Natural killer cell (primary cell): ENCODE measurements at regions not wholly inside any gene's neighbourhood (a gene's known extent, or its start where the extent isn't known, plus 50 kb on each side); places are given as distances from the start of the nearest gene placed in this dataset.

Experiments used
- ATAC-seq, 3 donors: fragments of 150-1000 bp in 2 of 3; fragments of 200-7000 bp in 1 of 3; cut with Tn5 transposase; 1 replicate in 1 of 3; 2 replicates in 2 of 3; pipeline ENCODE4 v1.10.0; 2021; ENCODE audit warnings: mild to moderate bottlenecking in 2 of 3, moderate library complexity in 2 of 3
- DNase-seq, 2 donors: peaks; one replicate each; pipeline versions ENCODE4 v3.0.0 to v3.0.0-alpha.2; 2013 to 2021; ENCODE audit warnings: mixed read lengths in 1 of 2
- H3K27ac ChIP-seq: one replicate; pipeline ENCODE4 v1.5.1; 2013; ENCODE audit warnings: mild to moderate bottlenecking, low read length
- H3K27me3 ChIP-seq: one replicate; pipeline ENCODE4 v1.6.1; 2013; ENCODE audit warnings: low read length; ENCODE audit not compliant: control insufficient read depth, insufficient read depth
- H3K36me3 ChIP-seq: one replicate; pipeline ENCODE4 v1.6.1; 2013; ENCODE audit warnings: low read length; ENCODE audit not compliant: control insufficient read depth, insufficient read depth
- H3K4me1 ChIP-seq: one replicate; pipeline ENCODE4 v1.6.1; 2013; ENCODE audit warnings: low read length; ENCODE audit not compliant: control insufficient read depth, insufficient read depth
- H3K4me3 ChIP-seq: one replicate; pipeline ENCODE4 v1.5.1; 2013; ENCODE audit warnings: low read length
- H3K9me3 ChIP-seq: one replicate; pipeline ENCODE4 v1.6.1; 2013; ENCODE audit warnings: low read length; ENCODE audit not compliant: control insufficient read depth, insufficient read depth
- H3K27ac Mint-ChIP-seq, 2 donors: one replicate each; pipeline ENCODE4 v1.8.0; 2022; ENCODE audit warnings: mild to moderate bottlenecking in 2 of 2, mixed read lengths in 2 of 2, moderate library complexity in 1 of 2
- H3K27me3 Mint-ChIP-seq, 2 donors: one replicate each; pipeline ENCODE4 v1.8.0; 2022; ENCODE audit warnings: low read depth in 2 of 2, mixed read lengths in 2 of 2
- H3K36me3 Mint-ChIP-seq: one replicate; pipeline ENCODE4 v1.8.0; 2022; ENCODE audit warnings: mixed read lengths
- H3K4me1 Mint-ChIP-seq, 2 donors: one replicate each; pipeline ENCODE4 v1.8.0; 2022; ENCODE audit warnings: mixed read lengths in 2 of 2
- H3K4me3 Mint-ChIP-seq: one replicate; pipeline ENCODE4 v1.8.0; 2022; ENCODE audit warnings: mild to moderate bottlenecking, moderate library complexity, mixed read lengths
- H3K9me3 Mint-ChIP-seq, 2 donors: one replicate each; pipeline ENCODE4 v1.8.0; 2022; ENCODE audit warnings: mixed read lengths in 2 of 2
- CTCF ChIP-seq: fragments of 200-600 bp; IDR thresholded peaks from one replicate; pipeline ENCODE4 v1.8.0; 2022; ENCODE audit warnings: antibody characterized with exemption
- WGBS: methylation state at CpG from one replicate; pipeline ENCODE4 v1.1.7; 2013; ENCODE audit warnings: missing lambda C conversion rate; ENCODE audit not compliant: insufficient coverage; 5-methylcytosine and 5-hydroxymethylcytosine counted together
- intact Hi-C: fragments of 100-400 bp; cut with micrococcal nuclease; formaldehyde crosslinking; loops from one replicate; pipeline ENCODE4 v1.14.2; 2022

GRCh38 chr11:106482917-106483785 is 405.7 kb downstream of the AASDHPPT start:
- intact Hi-C loops: no loop called here
- no peak overlapping the region for H3K27ac Mint-ChIP-seq
- H3K36me3 ChIP-seq: no peaks in the 10 kb centered on the region
- H3K27me3 Mint-ChIP-seq: no peaks in the 10 kb centered on the region
- TF ChIP-seq CTCF: no peak
- ATAC-seq (no peak), DNase-seq (no peak)
- no peaks in the 10 kb centered on the region for H3K4me1 Mint-ChIP-seq
- no peak overlapping the region for H3K4me3 ChIP-seq
- H3K9me3 ChIP-seq: peaks cover 4% of the 10 kb centered on the region
- no peak overlapping the region for H3K4me3 Mint-ChIP-seq
- 40% methylated on average over 1 of the region's 3 CpGs for WGBS
- H3K27ac ChIP-seq: no peak overlapping the region
- H3K9me3 Mint-ChIP-seq: peaks cover 10 to 15% of the 10 kb centered on the region in 2 donors
- no peaks in the 10 kb centered on the region for H3K27me3 ChIP-seq
- H3K36me3 Mint-ChIP-seq: peaks cover 6% of the 10 kb centered on the region
- H3K4me1 ChIP-seq: no peaks in the 10 kb centered on the region

- H3K9me3 ChIP-seq: no peaks in the 10 kb centered on the region
- H3K9me3 Mint-ChIP-seq: peaks cover 8 to 22% of the 10 kb centered on the region in 2 donors
- no peaks in the 10 kb centered on the region for H3K27me3 ChIP-seq
- no peak overlapping the region for H3K27ac Mint-ChIP-seq
- ATAC-seq (no peak), DNase-seq (no peak)
- no peak for TF ChIP-seq CTCF
- H3K4me1 ChIP-seq: no peaks in the 10 kb centered on the region
- H3K27me3 Mint-ChIP-seq: no peaks in the 10 kb centered on the region
- H3K27ac ChIP-seq: no peak overlapping the region
- no peak overlapping the region for H3K4me3 Mint-ChIP-seq
- intact Hi-C loops: no loop called here
- no peak overlapping the region for H3K4me3 ChIP-seq
- H3K4me1 Mint-ChIP-seq: no peaks in the 10 kb centered on the region
- no peaks in the 10 kb centered on the region for H3K36me3 ChIP-seq
- no peaks in the 10 kb centered on the region for H3K36me3 Mint-ChIP-seq
These were observed 414.3 kb downstream of the AASDHPPT start for GRCh38 chr11:106491751-106492150.

- Histone ChIP-seq H3K9me3 (no peaks in the 10 kb centered on the region), H3K27ac (no peak overlapping the region), H3K4me1 (no peaks in the 10 kb centered on the region), H3K27me3 (no peaks in the 10 kb centered on the region), H3K4me3 (no peak overlapping the region), H3K36me3 (no peaks in the 10 kb centered on the region)
- no peaks in the 10 kb centered on the region for H3K36me3 Mint-ChIP-seq
- H3K4me3 Mint-ChIP-seq: no peak overlapping the region
- no peaks in the 10 kb centered on the region for H3K4me1 Mint-ChIP-seq
- intact Hi-C loops: no loop called here
- DNase-seq (no peak), ATAC-seq (no peak)
- H3K27ac Mint-ChIP-seq: no peak overlapping the region
- peaks cover 5 to 23% of the 10 kb centered on the region in 2 donors for H3K9me3 Mint-ChIP-seq
- no peak for TF ChIP-seq CTCF
- no CpG with 5 or more reads among the region's 1 CpG for WGBS
- no peaks in the 10 kb centered on the region for H3K27me3 Mint-ChIP-seq
These were observed 416.3 kb downstream of the AASDHPPT start for GRCh38 chr11:106493751-106494150.

- Histone ChIP-seq H3K4me3 (no peak overlapping the region), H3K4me1 (no peaks in the 10 kb centered on the region), H3K36me3 (no peaks in the 10 kb centered on the region), H3K9me3 (no peaks in the 10 kb centered on the region), H3K27ac (no peak overlapping the region), H3K27me3 (no peaks in the 10 kb centered on the region)
- H3K27me3 Mint-ChIP-seq: no peaks in the 10 kb centered on the region
- peaks cover 0 to 19% of the 10 kb centered on the region in 2 donors for H3K9me3 Mint-ChIP-seq
- ATAC-seq: no peak
- H3K27ac Mint-ChIP-seq: no peak overlapping the region
- no peaks in the 10 kb centered on the region for H3K36me3 Mint-ChIP-seq
- H3K4me1 Mint-ChIP-seq: no peaks in the 10 kb centered on the region
- intact Hi-C loops: no loop called here
- no peak for TF ChIP-seq CTCF
- DNase-seq: no peak
- H3K4me3 Mint-ChIP-seq: no peak overlapping the region
These were observed 417.6 kb downstream of the AASDHPPT start for GRCh38 chr11:106495046-106495445.
